Ovary (tissue), 3 donors: ENCODE measurements at regions not wholly inside any gene's neighbourhood (a gene's known extent, or its start where the extent isn't known, plus 50 kb on each side); places are given as distances from the start of the nearest gene placed in this dataset.

Experiments
- CTCF ChIP-seq, 3 donors: fragments of 450-650 bp in 2 of 3; fragments of 200-600 bp in 1 of 3; IDR thresholded peaks; one replicate each; pipeline versions ENCODE4 v1.5.1 to v1.8.0; 2016 to 2022; ENCODE audit warnings: antibody characterized with exemption in 3 of 3, mild to moderate bottlenecking in 1 of 3
- POLR2A ChIP-seq: fragments of 450-650 bp; IDR thresholded peaks from one replicate; pipeline ENCODE4 v1.6.1; 2017; ENCODE audit warnings: antibody characterized with exemption, mild to moderate bottlenecking, moderate library complexity
- donor health status: DM: no; HTN: no; CAD: no.

GRCh38 chr7:46652317-46652716, 731.2 kb upstream of the IGFBP3 start:
- TF ChIP-seq CTCF (IDR thresholded peaks at IDR 0.05), result no peak
- TF ChIP-seq POLR2A, result no peak
